Esophagus muscularis mucosa (tissue), 4 donors: ENCODE measurements at regions not wholly inside any gene's neighbourhood (a gene's known extent, or its start where the extent isn't known, plus 50 kb on each side); places are given as distances from the start of the nearest gene placed in this dataset.
"Not testable (repeated sequence)": the region's sequence is repeated elsewhere in the genome, so short reads cannot be mapped to it uniquely, and the experiment has no call there.

Experiments used
- DNase-seq: peaks from one replicate; pipeline ENCODE4 v3.0.0-alpha.2; 2017; ENCODE audit errors: extremely low spot score
- H3K27ac ChIP-seq, 4 donors: fragments of 200-600 bp; sonication (generic); replicated peaks in 1 of 4; 1 replicate in 3 of 4; 2 replicates in 1 of 4; pipeline ENCODE4 v1.5.1; 2016 to 2019; ENCODE audit warnings: mild to moderate bottlenecking in 1 of 4
- H3K27me3 ChIP-seq, 4 donors: fragments of 200-600 bp; sonication (generic); one replicate each; pipeline versions ENCODE4 v1.5.1 to v1.6.0; 2016 to 2019
- H3K36me3 ChIP-seq, 4 donors: fragments of 200-600 bp; sonication (generic); one replicate each; pipeline ENCODE4 v1.5.1; 2016 to 2019
- H3K4me1 ChIP-seq, 4 donors: fragments of 200-600 bp; sonication (generic); one replicate each; pipeline ENCODE4 v1.5.1; 2016 to 2019
- H3K4me3 ChIP-seq, 4 donors: fragments of 200-600 bp; sonication (generic); 1 replicate in 2 of 4; 2 replicates in 2 of 4; pipeline ENCODE4 v1.5.1; 2016 to 2019; ENCODE audit warnings: mild to moderate bottlenecking in 4 of 4, moderate library complexity in 1 of 4
- H3K9me3 ChIP-seq, 4 donors: fragments of 200-600 bp; sonication (generic); 1 replicate in 3 of 4; 2 replicates in 1 of 4; pipeline ENCODE4 v1.5.1; 2016 to 2019
- EP300 ChIP-seq: sonication (generic); formaldehyde crosslinking; IDR thresholded peaks from one replicate; pipeline ENCODE4 v1.6.1; 2017; ENCODE audit warnings: antibody characterized with exemption
- POLR2A ChIP-seq: fragments of 450-650 bp; IDR thresholded peaks from one replicate; pipeline ENCODE4 v1.6.1; 2017; ENCODE audit warnings: antibody characterized with exemption, moderate library complexity, mild to moderate bottlenecking, low read depth
- POLR2AphosphoS5 ChIP-seq, 2 donors: sonication (generic); formaldehyde crosslinking; IDR thresholded peaks; one replicate each; pipeline ENCODE4 v1.6.1; 2017; ENCODE audit warnings: antibody characterized with exemption in 2 of 2
- WGBS: methylation state at CpG from one replicate; pipeline ENCODE4 v1.1.5; 2018; 5-methylcytosine and 5-hydroxymethylcytosine counted together
- intact Hi-C: fragments of 100-400 bp; cut with DNase I; formaldehyde crosslinking; loops from one replicate; pipeline ENCODE4 v1.15.1; 2023
- TF ChIP-seq, protein P1 (sequence below), 3 experiments: fragments of 200-600 bp in 2 of 3; fragments of 450-650 bp in 1 of 3; sonication (generic) in 2 of 3; IDR thresholded peaks; one replicate each; pipeline ENCODE4 v1.5.1; 2017 to 2019; ENCODE audit warnings: antibody characterized with exemption in 3 of 3, mild to moderate bottlenecking in 2 of 3, moderate library complexity in 1 of 3

DNA sequence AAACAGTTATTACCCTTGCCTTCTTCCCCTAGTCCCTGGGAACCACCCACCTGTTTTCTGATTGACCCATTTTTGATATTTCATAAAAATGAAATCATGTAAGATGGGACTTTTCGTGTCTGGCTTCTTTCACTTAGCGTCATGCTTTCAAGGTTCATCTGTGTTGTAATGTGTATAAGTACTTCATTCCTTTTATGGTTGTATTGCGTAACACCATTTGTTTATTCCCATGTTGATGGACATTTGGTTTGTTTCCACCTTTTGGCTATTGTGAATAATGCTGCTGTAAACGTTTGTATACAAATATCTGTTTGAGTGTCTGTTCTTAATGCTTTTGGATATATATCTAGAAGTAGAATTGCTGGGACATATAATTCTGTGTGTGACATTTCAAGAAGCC is 650.1 kb upstream of the COX7C start:
- Histone ChIP-seq H3K36me3 (no peaks in the 10 kb centered on the region), H3K27me3 (no peaks in the 10 kb centered on the region), H3K4me3 (no peak overlapping the region), H3K4me1 (peaks cover 0 to 5% (median 0%) of the 10 kb centered on the region in 4 donors), H3K9me3 (no peaks in the 10 kb centered on the region), H3K27ac (no peak overlapping the region)
- TF ChIP-seq POLR2A (no peak), EP300 (no peak), POLR2AphosphoS5 (IDR thresholded peaks at IDR 0.05) (no peak)
- TF ChIP-seq, protein P1, sequence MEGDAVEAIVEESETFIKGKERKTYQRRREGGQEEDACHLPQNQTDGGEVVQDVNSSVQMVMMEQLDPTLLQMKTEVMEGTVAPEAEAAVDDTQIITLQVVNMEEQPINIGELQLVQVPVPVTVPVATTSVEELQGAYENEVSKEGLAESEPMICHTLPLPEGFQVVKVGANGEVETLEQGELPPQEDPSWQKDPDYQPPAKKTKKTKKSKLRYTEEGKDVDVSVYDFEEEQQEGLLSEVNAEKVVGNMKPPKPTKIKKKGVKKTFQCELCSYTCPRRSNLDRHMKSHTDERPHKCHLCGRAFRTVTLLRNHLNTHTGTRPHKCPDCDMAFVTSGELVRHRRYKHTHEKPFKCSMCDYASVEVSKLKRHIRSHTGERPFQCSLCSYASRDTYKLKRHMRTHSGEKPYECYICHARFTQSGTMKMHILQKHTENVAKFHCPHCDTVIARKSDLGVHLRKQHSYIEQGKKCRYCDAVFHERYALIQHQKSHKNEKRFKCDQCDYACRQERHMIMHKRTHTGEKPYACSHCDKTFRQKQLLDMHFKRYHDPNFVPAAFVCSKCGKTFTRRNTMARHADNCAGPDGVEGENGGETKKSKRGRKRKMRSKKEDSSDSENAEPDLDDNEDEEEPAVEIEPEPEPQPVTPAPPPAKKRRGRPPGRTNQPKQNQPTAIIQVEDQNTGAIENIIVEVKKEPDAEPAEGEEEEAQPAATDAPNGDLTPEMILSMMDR (IDR thresholded peaks at IDR 0.05), result no peak
- 84% methylated on average over 4 of the region's 4 CpGs for WGBS
- no peak for DNase-seq
- intact Hi-C loops, result no loop called here

DNA sequence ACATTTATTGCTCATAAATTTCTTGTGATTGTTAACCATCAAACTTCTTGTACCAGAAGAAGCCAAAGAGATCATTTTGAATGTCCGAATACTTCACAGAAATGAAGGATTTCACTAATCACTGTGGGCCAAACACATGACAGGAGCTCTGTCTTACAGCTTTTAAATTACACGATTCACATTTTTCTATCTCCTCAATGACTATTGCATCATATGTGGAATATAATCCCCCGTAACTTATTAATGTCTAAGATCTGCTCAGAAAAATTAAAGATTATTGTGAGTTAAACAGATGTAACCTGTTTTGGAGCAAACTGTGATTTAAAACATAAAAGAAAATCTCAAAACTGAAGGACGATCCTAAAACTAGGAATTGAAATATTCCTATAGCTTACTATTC is 645.2 kb upstream of the COX7C start:
- DNase-seq, result no peak
- H3K4me1 ChIP-seq, result no peaks in the 10 kb centered on the region
- H3K4me3 ChIP-seq, result no peak overlapping the region
- TF ChIP-seq POLR2A (no peak), EP300 (no peak), POLR2AphosphoS5 (IDR thresholded peaks at IDR 0.05) (no peak)
- TF ChIP-seq, protein P1 (IDR thresholded peaks at IDR 0.05), result no peak
- no peaks in the 10 kb centered on the region for H3K27me3 ChIP-seq
- WGBS, result 87% methylated on average over 4 of the region's 4 CpGs
- intact Hi-C loops, result no loop called here
- no peaks in the 10 kb centered on the region for H3K36me3 ChIP-seq
- H3K9me3 ChIP-seq, result no peaks in the 10 kb centered on the region
- H3K27ac ChIP-seq, result no peak overlapping the region

DNA sequence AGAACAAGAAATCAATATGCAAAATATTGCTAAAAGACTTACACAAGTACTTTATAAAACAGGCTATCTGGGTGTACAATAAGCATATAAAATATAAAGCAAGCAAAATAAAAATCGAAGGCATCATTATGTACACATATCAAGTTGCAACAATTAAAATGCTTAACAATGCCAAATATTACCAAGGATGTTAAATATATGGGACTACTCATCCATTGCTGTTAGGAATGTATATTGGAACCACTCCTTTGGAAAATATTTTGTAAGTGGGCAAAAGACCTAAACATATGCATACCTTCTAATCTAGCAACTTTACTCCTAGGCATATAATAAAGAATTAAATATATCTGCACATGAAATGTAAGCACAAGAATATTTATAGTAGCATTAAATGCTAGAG is 632.6 kb upstream of the COX7C start:
- no peaks in the 10 kb centered on the region for H3K4me1 ChIP-seq
- H3K27ac ChIP-seq, result no peak overlapping the region
- no peaks in the 10 kb centered on the region for H3K36me3 ChIP-seq
- H3K27me3 ChIP-seq, result no peaks in the 10 kb centered on the region
- no peak overlapping the region for H3K4me3 ChIP-seq
- no peak for DNase-seq
- intact Hi-C loops, result no loop called here
- no peak for TF ChIP-seq POLR2AphosphoS5 (IDR thresholded peaks at IDR 0.05)
- no peak for TF ChIP-seq POLR2A
- TF ChIP-seq, protein P1 (IDR thresholded peaks at IDR 0.05), result no peak
- TF ChIP-seq EP300, result no peak
- H3K9me3 ChIP-seq, result no peaks in the 10 kb centered on the region
- 75% methylated on average over 1 of the region's 1 CpG for WGBS

DNA sequence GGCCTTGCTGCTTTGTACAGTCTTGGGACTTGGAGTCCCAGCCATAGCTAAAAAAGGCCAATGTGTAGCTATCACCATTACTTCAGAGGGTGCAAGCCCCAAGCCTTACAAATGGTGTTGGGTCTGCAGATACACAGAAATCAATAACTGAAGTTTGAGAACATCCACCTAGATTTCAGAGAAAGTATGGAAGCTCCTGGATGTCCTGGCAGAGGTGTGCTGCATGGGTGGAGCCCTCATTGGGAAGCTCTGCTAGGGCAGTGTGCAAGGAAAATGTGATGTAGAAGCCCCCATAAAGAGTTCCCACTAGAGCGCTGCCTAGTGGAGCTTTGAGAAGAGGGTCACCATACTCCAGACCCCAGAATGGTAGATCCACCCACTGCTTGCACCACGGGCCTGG is 626.7 kb upstream of the COX7C start:
- H3K4me1 ChIP-seq, result no peaks in the 10 kb centered on the region
- peaks cover 0 to 10% (median 0%) of the 10 kb centered on the region in 4 donors for H3K9me3 ChIP-seq
- no peak overlapping the region for H3K4me3 ChIP-seq
- H3K27me3 ChIP-seq, result no peaks in the 10 kb centered on the region
- intact Hi-C loops, result no loop called here
- no peak for TF ChIP-seq POLR2A
- no peak for TF ChIP-seq POLR2AphosphoS5 (IDR thresholded peaks at IDR 0.05)
- TF ChIP-seq EP300, result no peak
- TF ChIP-seq, protein P1 (IDR thresholded peaks at IDR 0.05), result no peak
- no peak overlapping the region for H3K27ac ChIP-seq
- 88% methylated on average over 2 of the region's 2 CpGs for WGBS
- H3K36me3 ChIP-seq, result no peaks in the 10 kb centered on the region
- DNase-seq, result no peak

DNA sequence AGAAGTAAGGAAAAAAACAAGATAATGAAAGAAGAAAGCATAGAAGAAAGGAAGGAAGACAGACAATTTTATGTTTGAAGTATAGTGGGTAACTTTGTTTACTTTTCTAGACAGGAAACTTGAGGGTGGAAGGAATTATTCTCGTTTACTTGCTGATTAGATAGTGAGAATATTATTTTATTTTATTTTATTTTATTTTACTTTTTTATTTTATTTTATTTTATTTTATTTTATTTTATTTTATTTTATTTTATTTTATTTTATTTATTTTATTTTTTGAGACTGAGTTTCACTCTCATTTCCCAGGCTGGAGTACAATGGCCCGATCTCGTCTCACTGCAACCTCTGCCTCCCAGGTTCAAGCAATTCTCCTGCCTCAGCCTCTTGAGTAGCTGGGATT is 623.1 kb upstream of the COX7C start:
- DNase-seq, H3K27ac ChIP-seq, intact Hi-C loops, H3K36me3 ChIP-seq, H3K4me3 ChIP-seq, H3K9me3 ChIP-seq, H3K4me1 ChIP-seq, H3K27me3 ChIP-seq: not testable (repeated sequence)
- WGBS, result 89% methylated on average over 3 of the region's 3 CpGs
